ENCODE measurements at regions not wholly inside any gene's neighbourhood (a gene's known extent, or its start where the extent isn't known, plus 50 kb on each side); places are given as distances from the start of the nearest gene placed in this dataset.

DNA sequence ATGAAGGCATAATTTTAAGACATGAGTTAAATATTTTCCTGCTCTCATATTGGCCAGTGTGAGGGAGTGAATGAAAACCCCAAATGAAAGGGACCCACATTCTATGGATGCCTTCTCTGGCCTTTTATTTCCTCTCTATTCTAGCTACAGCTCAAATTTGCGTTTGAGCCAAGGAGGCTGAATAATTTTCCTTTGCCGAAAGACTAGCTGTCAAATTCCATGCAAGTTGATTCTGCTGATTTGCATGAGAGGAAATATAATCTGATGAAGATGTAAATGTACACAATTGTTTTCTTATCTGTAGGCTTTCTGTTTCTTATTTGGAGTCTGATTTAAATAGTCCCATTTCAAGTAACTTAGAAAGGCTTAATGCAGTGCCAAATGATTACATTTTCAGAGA is 438.4 kb upstream of the SPRED2 start:
- TF ChIP-seq CTCF (IDR thresholded peaks at IDR 0.05; ENCODE audit: insufficient read depth, low read depth, low read length) (no peak), EZH2 (IDR thresholded peaks at IDR 0.05; ENCODE audit: insufficient read depth, low read length) (no peak)
